SK-N-SH treated with all-trans-retinoic acid at 6 μM for 48 hours (cell line): ENCODE measurements at regions not wholly inside any gene's neighbourhood (a gene's known extent, or its start where the extent isn't known, plus 50 kb on each side); places are given as distances from the start of the nearest gene placed in this dataset.

Experiments used
- BACH2 ChIP-seq: fragments of 250-450 bp; sonication (Bioruptor Pico); IDR thresholded peaks from 2 replicates; pipeline ENCODE4 v1.9.0; 2021; ENCODE audit warnings: mild to moderate bottlenecking, borderline replicate concordance
- ISL1 ChIP-seq: fragments of 250-450 bp; sonication (Bioruptor Pico); IDR thresholded peaks from 2 replicates; pipeline ENCODE4 v2.1.2; 2022; ENCODE audit warnings: mild to moderate bottlenecking, moderate library complexity
- OSR1 ChIP-seq: fragments of 250-450 bp; sonication (Bioruptor Pico); IDR thresholded peaks from 2 replicates; pipeline ENCODE4 v1.8.0; 2022; ENCODE audit warnings: moderate library complexity, mild to moderate bottlenecking, inconsistent platforms
- TOX ChIP-seq: fragments of 250-450 bp; sonication (Bioruptor Pico); IDR thresholded peaks from 2 replicates; pipeline ENCODE4 v1.8.0; 2021; ENCODE audit warnings: mild to moderate bottlenecking, moderate library complexity, borderline replicate concordance
- ZFP3 ChIP-seq: fragments of 250-450 bp; sonication (Bioruptor Pico); IDR thresholded peaks from 2 replicates; pipeline ENCODE4 v1.5.0; 2020; ENCODE audit warnings: mild to moderate bottlenecking, moderate library complexity
- ZNF8 ChIP-seq: fragments of 450-650 bp; formaldehyde crosslinking; IDR thresholded peaks from 2 replicates; pipeline ENCODE4 v1.5.0; 2020; ENCODE audit warnings: mild to moderate bottlenecking, moderate library complexity
- TF ChIP-seq, protein P1 (sequence below): fragments of 250-450 bp; sonication (Bioruptor Pico); IDR thresholded peaks from 2 replicates; pipeline ENCODE4 v1.8.0; 2020; ENCODE audit warnings: mild to moderate bottlenecking, moderate library complexity, borderline replicate concordance
- TF ChIP-seq, protein P2 (sequence below): fragments of 250-450 bp; sonication (Bioruptor Pico); IDR thresholded peaks from 2 replicates; pipeline ENCODE4 v1.5.0; 2020; ENCODE audit warnings: mild to moderate bottlenecking, moderate library complexity
- TF ChIP-seq, protein P3 (sequence below): fragments of 250-450 bp; sonication (Bioruptor Pico); IDR thresholded peaks from 2 replicates; pipeline ENCODE4 v1.8.0; 2021; ENCODE audit warnings: low read depth, mild to moderate bottlenecking, moderate library complexity, borderline replicate concordance
- TF ChIP-seq, protein P4 (sequence below): fragments of 250-450 bp; sonication (Bioruptor Pico); IDR thresholded peaks from 2 replicates; pipeline ENCODE4 v1.5.1; 2020; ENCODE audit warnings: low read depth, mild to moderate bottlenecking, moderate library complexity

DNA sequence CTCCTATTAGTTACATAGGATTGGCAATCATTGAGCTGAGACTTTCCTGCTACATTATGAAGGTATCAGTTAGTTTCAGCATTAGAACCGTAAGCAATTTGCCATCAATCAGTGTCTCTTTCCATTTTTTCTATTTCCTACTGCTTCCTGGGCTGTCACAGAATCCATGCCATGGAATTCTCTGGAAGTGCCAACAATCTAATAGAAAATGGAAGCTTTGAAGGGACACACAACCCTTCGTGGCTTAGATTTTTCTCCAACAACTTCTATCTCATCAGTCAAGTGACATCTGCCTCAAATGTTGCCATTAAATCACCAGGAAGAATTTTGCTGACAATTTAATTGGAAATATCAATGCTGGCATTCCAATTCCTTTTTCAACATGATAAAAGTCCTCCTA lies 183.5 kb upstream of the PARD3B start:
- TF ChIP-seq OSR1: no peak
- no peak for TF ChIP-seq ZFP3 (CRISPR knock-in tag)
- no peak for TF ChIP-seq ZNF8 (CRISPR knock-in tag)
- TF ChIP-seq, protein P1, sequence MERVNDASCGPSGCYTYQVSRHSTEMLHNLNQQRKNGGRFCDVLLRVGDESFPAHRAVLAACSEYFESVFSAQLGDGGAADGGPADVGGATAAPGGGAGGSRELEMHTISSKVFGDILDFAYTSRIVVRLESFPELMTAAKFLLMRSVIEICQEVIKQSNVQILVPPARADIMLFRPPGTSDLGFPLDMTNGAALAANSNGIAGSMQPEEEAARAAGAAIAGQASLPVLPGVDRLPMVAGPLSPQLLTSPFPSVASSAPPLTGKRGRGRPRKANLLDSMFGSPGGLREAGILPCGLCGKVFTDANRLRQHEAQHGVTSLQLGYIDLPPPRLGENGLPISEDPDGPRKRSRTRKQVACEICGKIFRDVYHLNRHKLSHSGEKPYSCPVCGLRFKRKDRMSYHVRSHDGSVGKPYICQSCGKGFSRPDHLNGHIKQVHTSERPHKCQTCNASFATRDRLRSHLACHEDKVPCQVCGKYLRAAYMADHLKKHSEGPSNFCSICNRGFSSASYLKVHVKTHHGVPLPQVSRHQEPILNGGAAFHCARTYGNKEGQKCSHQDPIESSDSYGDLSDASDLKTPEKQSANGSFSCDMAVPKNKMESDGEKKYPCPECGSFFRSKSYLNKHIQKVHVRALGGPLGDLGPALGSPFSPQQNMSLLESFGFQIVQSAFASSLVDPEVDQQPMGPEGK (CRISPR knock-in tag): no peak
- no peak for TF ChIP-seq BACH2 (CRISPR knock-in tag)
- TF ChIP-seq, protein P2, sequence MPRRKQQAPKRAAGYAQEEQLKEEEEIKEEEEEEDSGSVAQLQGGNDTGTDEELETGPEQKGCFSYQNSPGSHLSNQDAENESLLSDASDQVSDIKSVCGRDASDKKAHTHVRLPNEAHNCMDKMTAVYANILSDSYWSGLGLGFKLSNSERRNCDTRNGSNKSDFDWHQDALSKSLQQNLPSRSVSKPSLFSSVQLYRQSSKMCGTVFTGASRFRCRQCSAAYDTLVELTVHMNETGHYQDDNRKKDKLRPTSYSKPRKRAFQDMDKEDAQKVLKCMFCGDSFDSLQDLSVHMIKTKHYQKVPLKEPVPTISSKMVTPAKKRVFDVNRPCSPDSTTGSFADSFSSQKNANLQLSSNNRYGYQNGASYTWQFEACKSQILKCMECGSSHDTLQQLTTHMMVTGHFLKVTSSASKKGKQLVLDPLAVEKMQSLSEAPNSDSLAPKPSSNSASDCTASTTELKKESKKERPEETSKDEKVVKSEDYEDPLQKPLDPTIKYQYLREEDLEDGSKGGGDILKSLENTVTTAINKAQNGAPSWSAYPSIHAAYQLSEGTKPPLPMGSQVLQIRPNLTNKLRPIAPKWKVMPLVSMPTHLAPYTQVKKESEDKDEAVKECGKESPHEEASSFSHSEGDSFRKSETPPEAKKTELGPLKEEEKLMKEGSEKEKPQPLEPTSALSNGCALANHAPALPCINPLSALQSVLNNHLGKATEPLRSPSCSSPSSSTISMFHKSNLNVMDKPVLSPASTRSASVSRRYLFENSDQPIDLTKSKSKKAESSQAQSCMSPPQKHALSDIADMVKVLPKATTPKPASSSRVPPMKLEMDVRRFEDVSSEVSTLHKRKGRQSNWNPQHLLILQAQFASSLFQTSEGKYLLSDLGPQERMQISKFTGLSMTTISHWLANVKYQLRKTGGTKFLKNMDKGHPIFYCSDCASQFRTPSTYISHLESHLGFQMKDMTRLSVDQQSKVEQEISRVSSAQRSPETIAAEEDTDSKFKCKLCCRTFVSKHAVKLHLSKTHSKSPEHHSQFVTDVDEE (CRISPR knock-in tag): no peak
- TF ChIP-seq, protein P3, sequence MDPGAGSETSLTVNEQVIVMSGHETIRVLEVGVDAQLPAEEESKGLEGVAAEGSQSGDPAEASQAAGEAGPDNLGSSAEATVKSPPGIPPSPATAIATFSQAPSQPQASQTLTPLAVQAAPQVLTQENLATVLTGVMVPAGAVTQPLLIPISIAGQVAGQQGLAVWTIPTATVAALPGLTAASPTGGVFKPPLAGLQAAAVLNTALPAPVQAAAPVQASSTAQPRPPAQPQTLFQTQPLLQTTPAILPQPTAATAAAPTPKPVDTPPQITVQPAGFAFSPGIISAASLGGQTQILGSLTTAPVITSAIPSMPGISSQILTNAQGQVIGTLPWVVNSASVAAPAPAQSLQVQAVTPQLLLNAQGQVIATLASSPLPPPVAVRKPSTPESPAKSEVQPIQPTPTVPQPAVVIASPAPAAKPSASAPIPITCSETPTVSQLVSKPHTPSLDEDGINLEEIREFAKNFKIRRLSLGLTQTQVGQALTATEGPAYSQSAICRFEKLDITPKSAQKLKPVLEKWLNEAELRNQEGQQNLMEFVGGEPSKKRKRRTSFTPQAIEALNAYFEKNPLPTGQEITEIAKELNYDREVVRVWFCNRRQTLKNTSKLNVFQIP (CRISPR knock-in tag): no peak
- no peak for TF ChIP-seq ISL1 (CRISPR knock-in tag)
- no peak for TF ChIP-seq TOX (CRISPR knock-in tag)
- TF ChIP-seq, protein P4, sequence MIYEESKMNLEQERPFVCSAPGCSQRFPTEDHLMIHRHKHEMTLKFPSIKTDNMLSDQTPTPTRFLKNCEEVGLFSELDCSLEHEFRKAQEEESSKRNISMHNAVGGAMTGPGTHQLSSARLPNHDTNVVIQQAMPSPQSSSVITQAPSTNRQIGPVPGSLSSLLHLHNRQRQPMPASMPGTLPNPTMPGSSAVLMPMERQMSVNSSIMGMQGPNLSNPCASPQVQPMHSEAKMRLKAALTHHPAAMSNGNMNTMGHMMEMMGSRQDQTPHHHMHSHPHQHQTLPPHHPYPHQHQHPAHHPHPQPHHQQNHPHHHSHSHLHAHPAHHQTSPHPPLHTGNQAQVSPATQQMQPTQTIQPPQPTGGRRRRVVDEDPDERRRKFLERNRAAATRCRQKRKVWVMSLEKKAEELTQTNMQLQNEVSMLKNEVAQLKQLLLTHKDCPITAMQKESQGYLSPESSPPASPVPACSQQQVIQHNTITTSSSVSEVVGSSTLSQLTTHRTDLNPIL (CRISPR knock-in tag): no peak
